CD14-positive monocyte (primary cell): ENCODE measurements at regions not wholly inside any gene's neighbourhood (a gene's known extent, or its start where the extent isn't known, plus 50 kb on each side); places are given as distances from the start of the nearest gene placed in this dataset.

Experiments used
- DNase-seq, 3 donors: peaks; one replicate each; pipeline ENCODE4 v3.0.0-alpha.2; 2011 to 2022
- H2AFZ ChIP-seq: 2 replicates; pipeline ENCODE4 v1.6.0; 2012; ENCODE audit warnings: mild to moderate bottlenecking, low read depth, low read length, inconsistent platforms; ENCODE audit not compliant: insufficient read depth, poor library complexity, severe bottlenecking
- H3K27ac ChIP-seq, 2 donors: 1 replicate in 1 of 2; 2 replicates in 1 of 2; pipeline ENCODE4 v1.5.1; 2012 to 2013; ENCODE audit warnings: low read length in 2 of 2, control low read depth in 1 of 2, inconsistent platforms in 1 of 2, low read depth in 1 of 2, mild to moderate bottlenecking in 1 of 2
- H3K27me3 ChIP-seq, 2 donors: one replicate each; pipeline versions ENCODE4 v1.6.0 to v1.6.1; 2011 to 2013; ENCODE audit warnings: low read length in 2 of 2; ENCODE audit not compliant: control insufficient read depth in 2 of 2, insufficient read depth in 2 of 2
- H3K36me3 ChIP-seq, 2 donors: replicated peaks in 1 of 2; 1 replicate in 1 of 2; 2 replicates in 1 of 2; pipeline versions ENCODE4 v1.5.1 to v1.6.1; 2012 to 2013; ENCODE audit warnings: low read length in 2 of 2, control low read depth in 1 of 2, inconsistent platforms in 1 of 2, mild to moderate bottlenecking in 1 of 2; ENCODE audit not compliant: insufficient read depth in 2 of 2, control insufficient read depth in 1 of 2
- H3K4me1 ChIP-seq, 2 donors: 1 replicate in 1 of 2; 2 replicates in 1 of 2; pipeline versions ENCODE4 v1.5.1 to v1.6.1; 2012 to 2013; ENCODE audit warnings: low read length in 2 of 2, control low read depth in 1 of 2, inconsistent platforms in 1 of 2, mild to moderate bottlenecking in 1 of 2, moderate library complexity in 1 of 2; ENCODE audit not compliant: insufficient read depth in 2 of 2, control insufficient read depth in 1 of 2
- H3K4me2 ChIP-seq: replicated peaks from 2 replicates; pipeline ENCODE3; 2012; ENCODE audit warnings: low read length, moderate library complexity, mild to moderate bottlenecking; ENCODE audit not compliant: poor library complexity, severe bottlenecking; ENCODE audit errors: extremely low read depth
- H3K4me3 ChIP-seq, 3 experiments: fragments of 200-600 bp in 1 of 3; sonication (generic) in 1 of 3; replicated peaks in 1 of 3; 1 replicate in 2 of 3; 2 replicates in 1 of 3; pipeline ENCODE4 v1.5.1; 2011 to 2013; ENCODE audit warnings: low read length in 3 of 3, mild to moderate bottlenecking in 3 of 3, control low read depth in 2 of 3, low read depth in 2 of 3, inconsistent platforms in 1 of 3, moderate library complexity in 1 of 3
- H3K79me2 ChIP-seq: 2 replicates; pipeline ENCODE4 v1.6.0; 2012; ENCODE audit warnings: mild to moderate bottlenecking, control low read depth, inconsistent platforms, low read length, moderate library complexity; ENCODE audit not compliant: insufficient read depth
- H3K9ac ChIP-seq: 2 replicates; pipeline ENCODE4 v1.6.0; 2017; ENCODE audit warnings: low read length, mild to moderate bottlenecking; ENCODE audit not compliant: insufficient read depth, poor library complexity, severe bottlenecking
- H3K9me3 ChIP-seq, 2 donors: replicated peaks in 1 of 2; 1 replicate in 1 of 2; 2 replicates in 1 of 2; pipeline versions ENCODE4 v1.5.1 to v1.6.1; 2012 to 2013; ENCODE audit warnings: low read length in 2 of 2, control low read depth in 1 of 2; ENCODE audit not compliant: control insufficient read depth in 1 of 2, insufficient read depth in 1 of 2
- H4K20me1 ChIP-seq: 2 replicates; pipeline ENCODE4 v1.6.0; 2012; ENCODE audit warnings: mild to moderate bottlenecking, low read length, control low read depth, moderate library complexity; ENCODE audit not compliant: insufficient read depth
- H3K27ac Mint-ChIP-seq, 7 donors: one replicate each; pipeline ENCODE4 v1.8.0; 2020; ENCODE audit warnings: mild to moderate bottlenecking in 7 of 7, mixed read lengths in 7 of 7, moderate library complexity in 6 of 7, inconsistent platforms in 2 of 7
- H3K27me3 Mint-ChIP-seq, 3 donors: one replicate each; pipeline ENCODE4 v1.8.0; 2021 to 2022; ENCODE audit warnings: low read depth in 3 of 3, mild to moderate bottlenecking in 3 of 3, mixed read lengths in 3 of 3, moderate library complexity in 3 of 3, inconsistent platforms in 1 of 3
- H3K36me3 Mint-ChIP-seq, 2 donors: one replicate each; pipeline ENCODE4 v1.8.0; 2020; ENCODE audit warnings: mixed read lengths in 2 of 2, inconsistent platforms in 1 of 2, mild to moderate bottlenecking in 1 of 2
- H3K4me1 Mint-ChIP-seq: one replicate; pipeline ENCODE4 v1.8.0; 2020; ENCODE audit warnings: mild to moderate bottlenecking, mixed read lengths
- H3K4me3 Mint-ChIP-seq, 2 donors: one replicate each; pipeline ENCODE4 v1.8.0; 2020; ENCODE audit warnings: mild to moderate bottlenecking in 2 of 2, mixed read lengths in 2 of 2, moderate library complexity in 1 of 2
- H3K9me3 Mint-ChIP-seq, 7 donors: one replicate each; pipeline ENCODE4 v1.8.0; 2020 to 2022; ENCODE audit warnings: mixed read lengths in 7 of 7, mild to moderate bottlenecking in 6 of 7, moderate library complexity in 6 of 7, inconsistent platforms in 2 of 7
- WGBS: methylation state at CpG from one replicate; pipeline ENCODE4 v1.1.5; 2013; ENCODE audit warnings: missing lambda C conversion rate; ENCODE audit not compliant: insufficient coverage; 5-methylcytosine and 5-hydroxymethylcytosine counted together
- intact Hi-C, 2 donors: fragments of 100-400 bp; cut with micrococcal nuclease; formaldehyde crosslinking; loops; one replicate each; pipeline versions ENCODE4 v1.15.0 to v1.15.1; 2023
- TF ChIP-seq, protein P1 (sequence below): fragments of 200-600 bp; IDR thresholded peaks from one replicate; pipeline ENCODE4 v1.8.0; 2022; ENCODE audit warnings: antibody characterized with exemption, mild to moderate bottlenecking

DNA sequence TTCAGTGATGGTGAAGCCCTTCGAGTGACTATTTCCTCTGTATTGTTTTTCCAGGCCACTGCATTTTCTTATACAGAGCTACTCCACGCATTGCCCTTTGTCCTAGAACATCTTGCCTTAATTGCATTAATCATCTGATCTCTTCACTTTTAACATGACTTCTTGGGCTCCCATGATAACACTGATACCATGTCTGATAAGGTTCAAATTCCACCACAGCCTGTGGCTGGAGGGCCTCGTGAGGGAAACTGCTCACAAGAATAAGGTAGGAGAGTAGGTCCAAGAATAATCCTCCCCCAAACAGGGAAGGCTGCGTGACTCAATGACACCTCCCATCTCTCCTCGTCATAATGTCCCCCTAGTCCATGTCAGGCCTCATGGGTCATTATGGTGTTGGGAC lies 165.5 kb upstream of the ECI2 start:
- H3K4me2 ChIP-seq, result no peak overlapping the region
- H3K4me3 Mint-ChIP-seq, result no peak overlapping the region
- H3K4me1 ChIP-seq, result peaks cover 8 to 15% of the 10 kb centered on the region in 2 donors
- no peaks in the 10 kb centered on the region for H3K36me3 Mint-ChIP-seq
- H2AFZ ChIP-seq, result no peak overlapping the region
- no peaks in the 10 kb centered on the region for H3K79me2 ChIP-seq
- peaks cover 0 to 8% of the 10 kb centered on the region in 2 donors for H3K9me3 ChIP-seq
- WGBS, result 100% methylated on average over 1 of the region's 5 CpGs
- no peak for DNase-seq
- H3K27me3 ChIP-seq, result no peaks in the 10 kb centered on the region
- H3K9me3 Mint-ChIP-seq, result peaks cover 0 to 12% (median 7%) of the 10 kb centered on the region in 7 donors
- H4K20me1 ChIP-seq, result no peaks in the 10 kb centered on the region
- no peak overlapping the region for H3K27ac ChIP-seq
- H3K36me3 ChIP-seq, result no peaks in the 10 kb centered on the region
- H3K4me1 Mint-ChIP-seq, result peaks cover 10% of the 10 kb centered on the region
- no peak overlapping the region for H3K9ac ChIP-seq
- TF ChIP-seq, protein P1, sequence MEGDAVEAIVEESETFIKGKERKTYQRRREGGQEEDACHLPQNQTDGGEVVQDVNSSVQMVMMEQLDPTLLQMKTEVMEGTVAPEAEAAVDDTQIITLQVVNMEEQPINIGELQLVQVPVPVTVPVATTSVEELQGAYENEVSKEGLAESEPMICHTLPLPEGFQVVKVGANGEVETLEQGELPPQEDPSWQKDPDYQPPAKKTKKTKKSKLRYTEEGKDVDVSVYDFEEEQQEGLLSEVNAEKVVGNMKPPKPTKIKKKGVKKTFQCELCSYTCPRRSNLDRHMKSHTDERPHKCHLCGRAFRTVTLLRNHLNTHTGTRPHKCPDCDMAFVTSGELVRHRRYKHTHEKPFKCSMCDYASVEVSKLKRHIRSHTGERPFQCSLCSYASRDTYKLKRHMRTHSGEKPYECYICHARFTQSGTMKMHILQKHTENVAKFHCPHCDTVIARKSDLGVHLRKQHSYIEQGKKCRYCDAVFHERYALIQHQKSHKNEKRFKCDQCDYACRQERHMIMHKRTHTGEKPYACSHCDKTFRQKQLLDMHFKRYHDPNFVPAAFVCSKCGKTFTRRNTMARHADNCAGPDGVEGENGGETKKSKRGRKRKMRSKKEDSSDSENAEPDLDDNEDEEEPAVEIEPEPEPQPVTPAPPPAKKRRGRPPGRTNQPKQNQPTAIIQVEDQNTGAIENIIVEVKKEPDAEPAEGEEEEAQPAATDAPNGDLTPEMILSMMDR, result no peak
- no peak overlapping the region for H3K27ac Mint-ChIP-seq
- no peak overlapping the region for H3K4me3 ChIP-seq
- peaks cover 0 to 2% (median 0%) of the 10 kb centered on the region in 3 donors for H3K27me3 Mint-ChIP-seq
- intact Hi-C loops, result no loop called here

DNA sequence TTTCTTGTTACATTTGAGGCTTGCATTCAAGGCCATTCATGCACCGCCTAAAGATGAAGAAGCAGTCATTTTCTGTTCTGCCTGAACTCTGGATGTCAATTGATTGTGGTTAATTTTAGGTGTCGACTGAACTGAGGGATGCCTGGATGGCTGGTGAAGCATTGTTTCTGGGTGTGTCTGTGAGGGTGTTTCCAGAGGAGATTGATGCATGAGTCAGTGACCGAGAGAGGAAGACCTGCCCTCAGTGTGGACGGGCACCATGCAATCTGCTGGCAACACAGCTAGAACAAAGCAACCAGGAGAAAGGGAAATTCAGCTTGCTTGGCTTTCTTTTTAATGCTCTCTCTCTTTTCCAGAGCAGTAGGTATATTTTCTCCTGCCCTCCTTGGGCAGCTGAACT lies 164.1 kb upstream of the ECI2 start:
- peaks cover 0 to 12% (median 7%) of the 10 kb centered on the region in 7 donors for H3K9me3 Mint-ChIP-seq
- intact Hi-C loops, result no loop called here

More for the DNA sequence above, 164.1 kb upstream of the ECI2 start:
- no peaks in the 10 kb centered on the region for H3K27me3 ChIP-seq
- no peaks in the 10 kb centered on the region for H3K36me3 Mint-ChIP-seq
- H3K4me3 ChIP-seq, result no peak overlapping the region
- H3K4me3 Mint-ChIP-seq, result no peak overlapping the region
- TF ChIP-seq, protein P1, result no peak
- peaks cover 10% of the 10 kb centered on the region for H3K4me1 Mint-ChIP-seq
- H2AFZ ChIP-seq, result no peak overlapping the region
- H3K27me3 Mint-ChIP-seq, result peaks cover 0 to 2% (median 0%) of the 10 kb centered on the region in 3 donors
- peaks cover 8 to 15% of the 10 kb centered on the region in 2 donors for H3K4me1 ChIP-seq
- DNase-seq, result peak in 1 of 3 donors; percentile 38
- H3K79me2 ChIP-seq, result no peaks in the 10 kb centered on the region
- H3K36me3 ChIP-seq, result no peaks in the 10 kb centered on the region
- H3K9ac ChIP-seq, result no peak overlapping the region
- peaks cover 0 to 8% of the 10 kb centered on the region in 2 donors for H3K9me3 ChIP-seq
- H4K20me1 ChIP-seq, result no peaks in the 10 kb centered on the region
- no peak overlapping the region for H3K27ac ChIP-seq
- no peak overlapping the region for H3K27ac Mint-ChIP-seq
- H3K4me2 ChIP-seq, result no peak overlapping the region
- 71% methylated on average over 4 of the region's 4 CpGs for WGBS
